OCI-M1 (cell line): ENCODE measurements at regions not wholly inside any gene's neighbourhood (a gene's known extent, or its start where the extent isn't known, plus 50 kb on each side); places are given as distances from the start of the nearest gene placed in this dataset.

Experiments used
- DNase-seq: peaks from one replicate; lab custom pipeline; 2025; lab: John Stamatoyannopoulos, UW

- DNase-seq = peak; percentile 48
These were observed 154.8 kb upstream of the SLC35B3 start for GRCh38 chr6:8589941-8590729.

- DNase-seq = peak; percentile 81
These were observed 152.8 kb upstream of the SLC35B3 start for GRCh38 chr6:8588176-8588575.

GRCh38 chr6:8583291-8583690 is 147.9 kb upstream of the SLC35B3 start:
- no peak for DNase-seq

GRCh38 chr6:8579372-8579771 is 144.0 kb upstream of the SLC35B3 start:
- no peak for DNase-seq

- no peak for DNase-seq
These were observed 142.7 kb upstream of the SLC35B3 start for GRCh38 chr6:8578006-8578405.

DNA sequence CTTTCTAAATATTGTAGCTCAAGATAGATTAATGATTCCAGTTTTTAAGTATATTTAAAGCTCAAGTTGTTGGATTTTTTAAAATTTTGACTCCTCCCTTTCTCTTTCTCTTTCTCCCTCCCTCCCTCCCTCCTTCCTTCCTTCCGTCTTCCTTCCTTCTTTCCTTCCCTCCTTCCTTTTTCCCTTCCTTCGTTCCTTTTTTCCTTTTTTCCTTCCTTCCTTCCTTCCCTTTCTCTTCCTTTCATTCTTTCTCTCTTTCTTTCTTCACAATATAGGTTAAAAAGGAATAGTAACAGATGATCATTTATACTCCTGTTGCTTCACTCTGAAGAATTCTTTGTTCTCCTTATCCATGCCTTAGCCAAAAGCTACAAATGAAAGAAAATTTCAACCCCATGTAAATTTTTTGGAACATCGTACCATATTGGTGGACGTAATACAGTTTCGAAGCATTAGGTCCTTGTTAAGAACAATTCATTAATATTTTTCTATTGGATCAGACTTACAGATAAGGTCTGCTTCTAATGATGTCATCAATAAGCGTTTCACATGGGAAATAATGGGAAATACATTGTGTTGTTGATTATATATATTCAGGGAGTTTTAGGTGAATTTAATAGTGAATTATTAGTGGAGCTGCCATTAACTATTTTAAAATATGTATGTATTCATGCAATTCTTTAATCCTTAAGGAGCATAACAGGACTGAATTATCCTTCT is 139.6 kb upstream of the SLC35B3 start:
- no peak for DNase-seq

DNA sequence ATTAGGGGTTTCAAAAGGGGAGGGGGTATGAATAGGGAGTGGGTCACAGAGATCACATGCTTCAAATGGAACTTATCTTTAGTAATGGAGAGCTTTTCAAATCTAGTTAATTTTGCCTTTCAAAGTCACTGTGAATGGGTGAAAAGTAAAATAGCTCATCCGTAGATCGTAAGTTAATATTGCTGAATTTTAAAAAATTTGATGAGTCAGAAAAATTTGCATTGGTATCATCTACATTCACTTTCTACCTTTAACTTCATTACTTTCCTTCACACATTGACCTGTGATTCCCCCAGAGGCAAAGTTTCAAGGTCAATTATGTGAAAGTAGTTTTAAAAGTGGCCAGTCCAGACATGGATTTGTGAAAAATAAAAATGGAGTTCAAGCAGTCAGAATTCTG is 139.0 kb upstream of the SLC35B3 start:
- no peak for DNase-seq

- DNase-seq = no peak
These were observed 135.0 kb upstream of the SLC35B3 start for GRCh38 chr6:8570256-8570920.

GRCh38 chr6:8562125-8562524 is 126.8 kb upstream of the SLC35B3 start:
- no peak for DNase-seq

GRCh38 chr6:8558953-8559352 is 123.6 kb upstream of the SLC35B3 start:
- DNase-seq = no peak

GRCh38 chr6:8557014-8557748 is 121.8 kb upstream of the SLC35B3 start:
- peak; percentile 41 for DNase-seq

- DNase-seq = peak; percentile 57
These were observed 121.1 kb upstream of the SLC35B3 start for GRCh38 chr6:8556370-8557013.

GRCh38 chr6:8551993-8552392 is 116.6 kb upstream of the SLC35B3 start:
- no peak for DNase-seq

DNA sequence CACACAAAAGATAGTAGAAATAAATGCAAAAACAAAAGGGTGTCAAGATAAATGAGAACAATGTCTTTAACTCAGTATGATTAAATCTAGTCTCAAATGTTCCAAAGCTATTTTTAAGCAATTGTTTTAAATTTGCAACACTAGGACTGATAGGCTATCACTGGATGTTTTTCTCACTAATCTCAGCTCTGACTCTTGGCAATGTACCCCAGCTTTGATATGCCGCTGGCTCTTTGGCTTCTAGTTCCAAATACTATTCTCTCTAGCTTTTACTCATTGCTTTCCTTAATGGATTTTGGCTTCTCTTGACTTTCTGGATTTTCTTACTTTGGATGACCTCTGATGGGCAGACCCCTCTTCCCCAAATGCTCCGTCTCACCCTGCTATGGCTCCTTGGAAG is 116.0 kb upstream of the SLC35B3 start:
- no peak for DNase-seq

DNA sequence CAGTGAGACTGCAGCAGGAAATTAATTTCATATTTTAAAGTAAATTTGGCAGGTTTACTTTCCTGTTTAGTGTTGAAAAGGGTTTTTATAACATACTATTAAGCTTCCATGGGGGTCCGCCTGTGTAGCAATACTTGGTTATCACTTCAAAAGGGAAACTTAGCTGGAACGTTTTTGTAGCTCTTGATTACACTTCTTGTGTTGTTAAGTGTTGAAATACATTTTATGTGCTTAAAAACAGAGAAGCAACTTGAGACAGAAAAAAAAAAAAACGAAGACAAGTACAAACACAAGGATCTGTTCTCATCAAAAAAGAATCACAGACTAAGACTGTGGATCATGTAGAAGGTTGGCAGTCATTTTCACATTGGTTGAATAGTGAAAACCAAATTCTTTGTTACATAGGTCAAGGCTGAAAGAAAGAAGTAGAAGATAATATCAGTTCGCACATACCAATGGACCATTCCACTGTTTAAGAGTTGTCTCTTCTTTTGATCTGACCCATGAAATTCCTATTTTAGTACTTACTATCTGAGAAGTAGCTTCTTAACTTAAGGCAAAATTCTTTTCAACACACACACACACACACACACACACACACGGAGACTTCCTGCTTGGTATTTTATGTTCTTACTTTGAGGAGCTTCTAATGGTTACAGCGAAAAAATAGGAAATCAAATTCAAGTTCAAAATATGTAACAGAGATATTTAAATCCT is 113.9 kb upstream of the SLC35B3 start:
- DNase-seq = no peak

DNA sequence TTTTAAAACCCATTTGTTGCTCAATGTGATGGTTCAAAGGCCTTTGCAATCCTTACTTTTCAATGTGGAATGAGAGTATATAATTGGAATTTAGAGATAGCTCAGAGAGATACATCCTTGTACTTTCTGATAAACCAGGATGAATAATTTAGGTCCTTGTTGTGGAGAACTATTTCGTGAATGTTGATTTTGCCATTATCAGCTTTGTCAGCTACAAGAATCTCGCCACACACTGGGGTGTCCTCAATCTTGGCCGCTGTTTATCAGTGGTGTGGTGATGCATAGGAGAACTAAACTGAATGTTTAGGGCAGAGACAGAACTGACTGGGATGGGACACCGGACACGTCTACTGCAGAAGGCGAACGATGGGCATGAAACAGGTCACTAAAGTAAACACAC is 111.2 kb upstream of the SLC35B3 start:
- DNase-seq = no peak

GRCh38 chr6:8545336-8545735 is 110.0 kb upstream of the SLC35B3 start:
- no peak for DNase-seq

DNA sequence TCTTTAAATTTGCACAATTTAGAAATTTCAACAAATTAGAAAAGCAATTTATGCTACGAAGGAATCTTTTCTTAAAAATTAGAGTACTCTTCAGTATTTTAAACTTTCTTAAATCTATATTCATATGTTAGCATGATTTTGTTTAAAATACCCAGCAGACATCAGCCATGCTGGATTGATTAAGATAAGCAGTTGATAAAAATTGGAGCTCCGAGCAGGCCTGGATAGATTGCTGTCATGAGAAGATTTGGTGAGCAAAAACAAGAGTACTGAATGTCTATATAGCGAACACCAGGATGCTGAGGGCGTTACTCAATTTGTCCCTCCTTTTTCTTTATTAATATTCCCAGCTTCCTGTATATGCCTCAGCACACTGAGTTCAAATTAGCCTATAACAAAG is 108.4 kb upstream of the SLC35B3 start:
- DNase-seq = no peak

DNA sequence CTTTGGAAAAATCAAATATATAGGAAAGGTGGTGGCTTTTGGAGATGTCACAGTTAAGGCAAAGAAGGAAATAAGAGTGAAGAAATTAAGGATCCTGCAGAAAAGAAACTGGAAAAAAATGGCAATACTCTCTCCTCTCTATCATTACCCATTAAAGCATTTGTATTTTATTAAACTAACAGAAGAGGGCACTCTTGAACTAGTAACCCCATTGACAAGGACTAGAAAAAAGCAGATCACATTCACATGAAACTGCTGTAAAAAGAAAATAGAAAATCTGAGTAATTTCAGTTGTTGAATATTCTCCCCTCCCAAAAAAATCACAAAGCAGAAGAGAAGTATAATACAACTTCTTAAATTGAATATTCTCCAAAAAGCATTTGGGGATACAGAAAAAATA is 104.1 kb upstream of the SLC35B3 start:
- peak; percentile 55 for DNase-seq

DNA sequence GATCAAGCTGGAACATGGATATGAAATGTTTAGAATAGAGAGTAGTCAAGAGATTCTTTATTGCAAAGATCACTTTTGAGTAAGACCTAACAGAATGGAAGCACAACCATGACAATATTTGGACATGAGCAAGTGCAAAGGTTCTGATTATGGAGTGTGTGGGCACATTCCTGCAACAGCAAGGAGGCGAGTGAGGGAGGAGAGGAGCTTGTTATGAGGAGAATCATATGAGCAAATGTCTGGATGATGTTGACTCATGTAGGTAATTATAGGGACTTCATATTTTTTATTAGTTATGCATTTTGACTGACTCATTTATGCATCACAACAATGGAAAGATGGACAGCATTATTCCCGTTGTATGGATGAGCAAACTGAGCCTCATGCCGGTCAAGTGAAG is 100.8 kb upstream of the SLC35B3 start:
- DNase-seq = no peak

DNA sequence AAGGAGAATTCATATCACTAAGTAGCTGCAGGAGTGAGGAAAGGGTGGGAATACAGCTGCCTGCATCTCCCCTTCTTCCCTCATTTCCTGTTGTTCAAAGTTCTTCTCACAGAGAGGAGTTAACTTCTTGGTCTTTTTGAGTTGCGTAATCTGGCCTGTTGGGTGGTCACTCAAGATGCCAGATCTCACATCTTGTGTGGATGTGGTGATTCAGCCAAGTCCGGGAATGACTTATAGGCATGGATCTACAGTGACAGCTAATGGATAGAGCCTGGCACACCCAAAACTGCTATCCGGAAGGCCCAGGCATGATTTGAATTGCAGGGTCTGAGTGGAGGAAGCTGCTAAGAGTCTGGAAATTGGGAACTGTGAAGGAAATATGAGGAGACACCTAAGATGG is 100.2 kb upstream of the SLC35B3 start:
- no peak for DNase-seq
